Astrocyte of the spinal cord (primary cell): ENCODE measurements at regions not wholly inside any gene's neighbourhood (a gene's known extent, or its start where the extent isn't known, plus 50 kb on each side); places are given as distances from the start of the nearest gene placed in this dataset.

Experiments used
- DNase-seq: peaks from one replicate; pipeline ENCODE4 v3.0.0; 2011; ENCODE audit warnings: low read depth, low spot score
- H3K4me3 ChIP-seq: 2 replicates; pipeline ENCODE4 v1.5.1; 2011; ENCODE audit warnings: low read depth, mild to moderate bottlenecking, low read length, moderate library complexity
- CTCF ChIP-seq: IDR thresholded peaks from 2 replicates; pipeline ENCODE4 v1.5.1; 2012; ENCODE audit warnings: low read depth, mild to moderate bottlenecking, low read length, inconsistent platforms
- in situ Hi-C: cut with HindIII; loops from 2 replicates; pipeline ENCODE4 v1.10.0; 2017; ENCODE audit warnings: low sequenced_read_pairs

GRCh38 chr2:146826388-146826787, 1018.4 kb upstream of the ACVR2A start:
- no peak for TF ChIP-seq CTCF

GRCh38 chr2:146821836-146822316, 1023.0 kb upstream of the ACVR2A start:
- DNase-seq = peak; percentile 85
- TF ChIP-seq CTCF = peak; percentile 4
- in situ Hi-C loops = no loop called here
- no peak overlapping the region for H3K4me3 ChIP-seq

More at GRCh38 chr2:146826388-146826787, 1018.4 kb upstream of the ACVR2A start:
- in situ Hi-C loops = no loop called here
- no peak overlapping the region for H3K4me3 ChIP-seq
- DNase-seq = no peak

GRCh38 chr2:146820672-146821071, 1024.2 kb upstream of the ACVR2A start:
- DNase-seq = peak; percentile 76
- no peak for TF ChIP-seq CTCF
- in situ Hi-C loops = no loop called here
- no peak overlapping the region for H3K4me3 ChIP-seq

- DNase-seq = peak; percentile 36
- no peak overlapping the region for H3K4me3 ChIP-seq
- in situ Hi-C loops = no loop called here
- no peak for TF ChIP-seq CTCF
Observed at GRCh38 chr2:146818122-146818521, 1026.7 kb upstream of the ACVR2A start.

GRCh38 chr2:146817613-146818012, 1027.2 kb upstream of the ACVR2A start:
- H3K4me3 ChIP-seq = no peak overlapping the region
- peak; percentile 16 for DNase-seq
- TF ChIP-seq CTCF = no peak
- in situ Hi-C loops = no loop called here

GRCh38 chr2:146814971-146815370, 1029.9 kb upstream of the ACVR2A start:
- TF ChIP-seq CTCF = no peak
- no peak overlapping the region for H3K4me3 ChIP-seq
- DNase-seq = no peak
- in situ Hi-C loops = no loop called here

GRCh38 chr2:146807568-146808168, 1037.2 kb upstream of the ACVR2A start:
- in situ Hi-C loops = no loop called here
- TF ChIP-seq CTCF = no peak
- no peak for DNase-seq
- no peak overlapping the region for H3K4me3 ChIP-seq
